ENCODE measurements at regions not wholly inside any gene's neighbourhood (a gene's known extent, or its start where the extent isn't known, plus 50 kb on each side); places are given as distances from the start of the nearest gene placed in this dataset.

DNA sequence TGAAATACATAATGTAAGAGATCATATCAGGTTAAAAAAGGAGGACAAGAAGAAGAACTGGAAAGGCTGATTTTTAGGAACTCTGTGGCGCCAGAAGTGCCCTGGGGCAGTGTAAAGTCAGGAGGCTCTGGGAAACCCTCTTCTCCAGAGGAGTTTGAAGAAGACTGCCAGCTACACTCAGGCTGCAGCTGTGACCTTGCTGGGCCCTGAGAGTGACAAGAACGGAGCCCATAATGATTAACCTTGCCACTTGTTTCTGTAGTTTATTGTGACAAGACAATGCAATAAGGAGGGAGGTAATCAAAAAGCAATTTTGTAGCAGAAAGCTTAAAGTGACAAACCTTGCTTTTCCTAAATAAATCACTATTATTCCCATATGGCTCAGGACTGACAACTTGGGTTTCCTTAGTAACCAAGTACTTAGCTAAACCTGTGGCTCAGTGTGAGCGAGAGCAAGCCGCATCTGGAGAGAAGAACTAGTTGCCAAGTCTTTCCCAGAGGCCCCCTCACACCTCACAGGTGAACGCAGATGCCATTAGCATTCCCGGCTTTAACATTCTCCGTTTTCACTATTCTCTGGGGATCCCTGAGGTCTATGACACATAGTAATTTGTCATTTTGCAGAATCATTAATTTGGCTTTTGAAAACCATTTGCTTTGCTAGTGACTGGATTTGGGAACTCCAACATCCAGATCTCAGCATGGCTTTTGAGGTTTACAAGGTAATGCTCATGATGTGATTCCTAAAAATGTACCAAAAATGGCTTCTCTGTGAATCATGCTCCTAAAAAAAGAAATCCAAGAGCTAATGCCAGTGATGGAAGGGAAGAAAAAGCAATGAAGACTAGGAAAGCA, 115.9 kb downstream of the OMA1 start:
- DNase-seq: no peak

DNA sequence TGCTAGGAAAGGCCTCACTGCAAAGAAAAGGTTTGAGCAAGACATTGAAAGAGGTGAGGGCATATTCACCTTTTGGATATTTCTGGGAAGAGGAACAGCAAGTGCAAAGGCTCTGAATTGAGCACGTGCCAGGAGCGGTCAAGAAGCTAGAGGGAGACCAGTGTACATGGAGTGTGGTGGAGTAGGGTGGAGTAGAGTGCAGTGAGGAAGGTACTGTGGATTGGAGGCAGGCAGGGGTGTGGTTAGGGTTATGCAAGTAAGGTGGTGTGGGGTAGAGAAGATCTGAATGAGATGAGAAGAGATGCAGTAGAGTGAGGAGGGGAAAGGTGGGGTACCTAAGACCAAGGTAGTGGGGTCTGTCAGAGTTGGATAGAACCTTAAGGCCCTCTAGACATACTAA, 119.6 kb downstream of the OMA1 start:
- DNase-seq: no peak

DNA sequence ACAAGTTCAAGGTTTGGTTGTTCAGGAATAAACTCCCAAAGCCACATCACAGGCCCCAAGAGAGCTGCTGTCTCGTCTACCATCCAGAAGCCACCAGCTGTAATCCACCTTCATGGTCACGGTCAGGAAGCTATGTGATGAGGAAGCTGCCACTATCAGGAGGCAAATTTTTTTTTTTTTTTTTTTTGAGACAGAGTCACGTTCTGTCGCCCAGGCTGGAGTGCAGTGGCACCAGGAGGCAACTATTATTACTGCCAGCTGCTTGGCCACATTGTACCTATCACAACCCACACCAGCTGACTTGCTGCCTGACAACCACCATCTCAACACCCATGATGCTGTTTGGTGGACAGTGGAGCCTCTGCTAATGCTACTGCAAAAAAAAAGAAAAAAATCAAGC, 124.1 kb downstream of the OMA1 start:
- no peak for DNase-seq

DNA sequence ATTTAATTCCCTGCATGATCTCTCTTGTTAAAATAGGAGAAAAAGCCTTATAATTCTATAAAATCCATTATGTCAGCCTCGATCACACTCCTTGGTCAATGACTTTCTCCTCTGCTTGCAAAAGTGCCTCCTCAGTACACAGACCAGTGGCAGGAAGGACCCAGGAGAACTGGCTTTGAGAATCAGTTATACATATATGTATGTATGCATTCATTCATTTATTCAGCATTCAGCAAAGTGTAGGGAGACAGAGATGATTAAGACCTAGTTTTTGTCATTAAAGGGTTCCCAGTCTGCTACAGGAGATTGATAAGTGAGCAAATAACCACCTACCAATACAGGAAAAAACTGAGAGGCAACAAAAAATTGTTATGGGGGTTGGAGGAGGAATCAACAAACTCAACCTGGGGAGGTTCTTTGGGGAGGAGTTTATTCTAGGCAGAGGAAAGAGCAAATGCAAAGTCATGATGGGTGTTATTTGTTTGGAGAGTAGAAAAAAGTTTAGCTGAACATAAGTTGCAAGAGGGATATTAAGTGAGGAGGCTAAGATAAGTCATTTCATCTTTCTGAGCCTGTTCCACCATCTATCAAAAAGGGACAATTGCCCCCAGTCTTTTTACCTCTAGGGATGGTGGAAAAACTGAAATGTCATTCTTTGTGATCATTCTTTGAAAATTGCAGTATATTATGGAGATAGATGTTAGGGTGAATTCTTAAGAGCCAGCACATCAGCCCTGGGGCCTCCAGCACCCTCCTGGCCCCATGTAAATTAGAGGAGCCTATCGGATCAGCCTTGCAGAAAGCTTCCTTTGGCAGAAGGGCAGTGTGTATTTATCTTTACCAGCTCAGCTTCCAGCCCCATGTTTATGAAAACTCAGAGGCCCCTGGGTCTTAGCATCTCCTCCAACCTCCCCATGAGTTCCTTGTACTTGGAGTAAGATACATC, 128.0 kb downstream of the OMA1 start:
- DNase-seq: no peak

DNA sequence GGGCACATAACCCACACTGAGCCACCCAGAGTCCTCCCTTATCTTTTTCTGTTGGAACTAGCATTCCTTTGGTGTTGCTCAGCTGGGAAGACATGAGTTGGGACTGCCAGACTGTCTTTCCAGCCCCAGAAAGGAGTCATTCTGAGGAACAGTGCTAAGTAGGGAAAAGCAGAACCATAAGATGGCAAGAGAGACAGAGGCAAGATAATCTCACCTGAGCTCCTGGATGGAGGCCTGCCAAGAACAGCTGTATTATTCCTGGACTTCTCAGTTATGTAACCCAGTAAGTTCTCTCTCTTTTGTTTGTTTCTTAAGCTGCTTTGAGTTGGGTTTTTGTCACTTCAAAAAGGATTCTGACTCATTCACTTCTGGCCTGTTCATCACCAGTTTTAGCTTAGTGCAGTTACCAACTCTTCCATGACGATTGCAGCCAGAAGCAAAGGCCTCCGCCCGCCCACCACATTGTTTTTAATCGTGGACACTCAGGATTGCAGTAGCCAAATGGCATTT, 134.4 kb downstream of the OMA1 start:
- DNase-seq: no peak

DNA sequence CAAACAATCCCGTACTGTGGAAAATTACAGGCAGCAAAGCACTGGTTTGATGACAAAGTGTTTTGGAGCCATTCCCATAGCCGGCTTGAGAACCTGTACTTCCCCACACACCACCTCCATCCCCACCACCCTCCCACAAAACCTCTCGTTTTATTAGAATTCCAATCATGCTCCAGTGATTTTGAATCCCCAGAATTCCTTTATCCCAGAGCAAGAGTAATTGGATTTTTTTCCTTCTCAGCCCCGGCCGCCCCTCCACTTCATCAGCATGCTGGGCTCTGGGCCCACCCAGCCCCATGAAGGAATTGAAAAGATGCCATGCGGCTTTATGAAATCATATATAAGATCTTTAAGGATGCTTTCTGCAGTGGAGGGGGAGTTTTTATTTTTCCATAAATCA, 136.6 kb downstream of the OMA1 start:
- DNase-seq: no peak

DNA sequence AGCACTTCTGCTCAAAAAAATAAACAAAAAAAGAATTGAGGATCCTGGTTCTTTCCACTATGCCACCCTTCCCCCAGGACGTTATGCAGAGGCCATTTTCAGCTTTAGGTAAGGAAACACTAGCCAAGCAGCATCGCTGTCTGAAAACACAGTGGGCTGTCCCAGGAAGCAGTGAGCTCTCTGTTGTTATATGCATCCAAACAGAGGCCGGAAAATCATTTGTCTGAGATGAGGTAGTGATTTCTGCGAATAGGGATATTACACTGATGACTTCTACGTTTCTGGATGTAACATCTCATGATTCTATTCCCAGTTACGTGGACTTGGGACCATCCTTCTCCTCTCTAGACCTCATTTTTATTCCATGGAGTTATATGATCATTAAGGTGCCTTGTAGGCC, 137.2 kb downstream of the OMA1 start:
- no peak for DNase-seq

DNA sequence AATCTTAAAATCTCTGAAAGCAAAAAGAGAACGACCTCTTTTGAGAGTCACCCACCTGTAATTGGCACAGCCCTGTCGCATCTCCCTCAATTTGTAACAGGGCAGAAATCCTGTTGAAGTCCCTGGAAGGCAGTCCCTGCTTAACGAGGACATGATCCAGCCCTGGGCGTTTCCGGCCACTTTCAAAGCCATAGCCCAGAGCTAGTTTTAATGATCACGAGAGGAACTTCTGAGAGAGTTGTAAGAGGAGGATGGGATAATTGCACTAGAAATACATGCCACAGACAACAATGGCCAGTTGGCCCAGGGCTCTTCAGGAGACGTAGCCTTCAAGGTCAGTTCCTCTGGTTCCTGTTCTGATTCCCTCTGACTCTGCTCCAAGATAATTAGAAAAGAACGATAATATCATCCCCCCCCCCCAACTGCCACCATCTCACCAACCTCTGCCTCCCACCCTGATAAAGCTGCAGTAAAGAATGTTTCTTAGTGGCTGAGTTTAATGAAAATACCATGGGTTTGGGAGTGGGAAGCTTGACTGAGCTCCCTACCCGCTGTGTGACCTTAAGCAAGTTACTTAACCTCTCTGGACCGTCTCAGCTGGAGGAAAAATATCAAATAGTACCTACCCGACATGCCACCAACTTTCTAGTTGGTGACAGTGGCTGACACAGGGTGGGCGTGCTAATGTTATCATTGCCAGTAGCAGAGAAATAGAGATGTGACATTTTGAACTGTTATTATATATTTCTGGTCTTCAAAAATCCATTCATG, 140.0 kb downstream of the OMA1 start:
- no peak for DNase-seq

DNA sequence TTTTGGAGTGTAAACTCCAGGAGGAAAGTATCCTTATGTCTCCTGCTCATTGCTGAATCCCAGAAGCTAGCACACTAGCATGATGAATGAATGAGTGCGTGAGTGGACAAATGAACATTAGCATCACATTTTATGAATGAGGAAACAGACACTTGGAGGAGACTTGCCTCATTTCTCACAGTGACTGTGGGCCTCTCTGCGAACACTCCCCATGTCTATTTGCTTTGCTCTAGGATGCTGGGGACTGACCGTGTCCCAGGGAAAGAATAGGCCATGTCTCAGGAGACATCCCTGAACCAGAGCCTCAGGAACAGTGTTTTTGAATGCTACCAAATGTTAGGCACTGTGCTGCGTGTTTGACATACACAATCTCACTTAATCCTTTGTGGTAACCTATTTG, 140.9 kb downstream of the OMA1 start:
- DNase-seq: no peak

DNA sequence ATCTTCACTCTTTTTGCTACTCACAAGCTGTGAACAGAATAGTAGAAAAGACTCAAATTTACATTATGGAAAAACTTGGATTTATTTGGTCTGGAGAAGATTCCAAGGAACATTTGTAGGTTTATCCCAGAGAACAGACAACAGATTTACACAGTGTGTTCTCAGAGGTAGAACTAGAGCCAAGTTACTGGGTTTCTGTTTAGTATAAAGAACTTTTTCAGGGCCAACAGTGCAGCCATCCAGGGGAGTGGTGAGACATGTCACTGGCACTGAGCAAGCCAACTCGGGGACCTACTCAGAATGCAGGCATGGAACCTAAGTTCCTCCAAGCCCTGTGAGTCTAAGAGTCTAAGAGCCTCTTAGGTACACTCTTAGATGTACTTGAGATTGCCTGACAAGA, 142.6 kb downstream of the OMA1 start:
- DNase-seq: no peak

DNA sequence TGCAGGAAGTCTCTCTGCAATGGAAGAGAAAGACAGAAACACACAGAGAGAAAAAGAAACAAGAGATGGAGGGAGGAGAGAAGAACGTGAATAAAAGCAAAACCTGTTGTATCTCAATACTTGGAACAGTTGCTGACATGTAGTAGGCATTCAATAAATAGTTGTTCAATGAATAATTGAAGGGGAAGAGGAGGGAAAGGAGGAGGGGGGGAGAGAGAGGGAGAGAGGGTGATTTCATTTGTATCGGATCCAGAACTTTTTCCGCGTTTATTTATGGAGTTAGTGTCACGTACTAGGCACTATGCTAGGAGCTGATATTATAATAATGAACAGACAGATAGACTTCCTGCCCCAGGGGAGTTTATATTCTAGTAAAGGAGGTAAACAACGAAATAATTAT, 144.1 kb downstream of the OMA1 start:
- DNase-seq: no peak

DNA sequence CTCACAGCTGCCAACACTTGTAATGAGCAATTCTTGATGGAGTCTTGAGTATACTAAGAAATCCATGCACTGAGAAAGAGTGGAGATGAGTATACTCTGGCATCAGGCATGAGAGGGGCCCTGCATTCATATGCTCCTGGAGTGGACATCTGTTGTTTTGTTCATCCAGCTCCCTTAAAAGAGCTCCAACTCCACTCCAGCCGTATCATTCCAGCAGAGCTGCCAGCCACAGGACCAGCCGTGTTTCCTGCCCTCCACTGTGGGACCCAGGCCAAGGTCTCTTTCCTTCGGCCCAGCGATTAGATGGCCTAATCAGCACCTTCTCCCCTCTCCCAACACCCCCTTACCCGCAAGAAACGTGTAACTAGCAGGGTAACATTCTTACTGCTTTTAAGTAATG, 144.5 kb downstream of the OMA1 start:
- no peak for DNase-seq

DNA sequence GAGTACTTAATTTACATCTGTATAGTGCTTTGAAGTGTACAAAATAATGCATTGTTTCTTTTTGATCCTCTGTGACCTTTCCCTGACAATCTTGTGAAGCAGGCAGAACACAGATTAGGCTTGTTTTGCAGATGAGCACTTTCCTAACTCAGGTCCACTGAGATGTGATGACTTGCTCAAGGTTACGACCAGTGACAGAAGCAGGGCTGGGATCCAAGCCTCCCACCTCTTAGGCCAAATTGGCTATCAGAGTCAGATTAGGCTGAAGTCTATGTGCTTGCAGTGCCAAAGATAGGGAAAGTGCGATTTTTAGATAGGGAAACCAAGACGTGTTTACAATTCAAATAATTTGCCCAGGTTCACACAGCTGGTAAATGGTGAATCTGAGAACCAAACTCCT, 147.3 kb downstream of the OMA1 start:
- DNase-seq: no peak

DNA sequence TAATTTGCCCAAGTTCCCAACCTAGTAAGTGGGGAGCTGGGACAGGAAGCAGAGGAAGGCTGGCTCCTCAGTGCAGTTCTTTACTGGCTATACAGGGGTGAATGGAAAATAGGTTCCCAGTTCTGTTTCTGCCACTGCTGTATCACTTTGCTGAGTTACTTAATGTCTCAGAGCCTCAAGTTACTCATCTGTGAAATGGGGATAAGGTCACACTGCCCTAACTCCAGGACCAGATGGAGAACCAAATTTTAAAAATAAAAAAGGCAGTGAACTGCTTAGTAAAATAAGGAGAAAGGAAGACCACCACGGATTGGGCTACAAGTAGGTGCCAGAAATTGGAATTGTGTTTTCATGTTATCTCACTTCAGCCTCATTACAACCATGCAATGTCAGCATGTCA, 147.8 kb downstream of the OMA1 start:
- DNase-seq: no peak

DNA sequence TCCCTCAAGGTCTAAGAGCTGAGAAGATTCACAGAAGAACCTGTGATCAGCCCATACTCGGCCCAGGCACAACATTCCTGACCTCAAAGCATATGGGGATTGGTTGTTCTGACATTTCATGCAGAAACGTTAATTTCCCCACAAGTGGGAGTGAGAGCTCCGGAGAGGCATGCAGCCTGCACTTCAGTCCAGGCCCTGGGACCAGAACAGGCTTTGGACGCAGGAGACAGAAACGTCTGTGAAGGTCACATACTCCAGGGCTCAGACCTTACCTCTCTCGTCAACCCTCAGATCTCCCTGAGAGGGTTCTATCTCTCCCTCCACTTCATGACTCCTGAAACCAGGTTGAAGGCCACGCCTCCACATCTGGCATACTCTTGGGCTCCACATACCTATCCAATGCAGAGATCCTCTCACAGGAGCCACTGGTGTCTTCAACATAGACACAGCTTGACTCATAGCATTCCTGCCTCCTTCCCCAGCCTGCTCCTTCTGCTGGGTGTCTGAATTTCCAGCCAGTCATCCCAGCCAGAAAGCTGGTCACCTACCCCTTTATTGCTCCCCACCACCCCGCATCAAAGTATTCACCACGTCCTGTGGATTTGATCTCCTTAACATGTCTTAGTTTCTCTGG, 149.2 kb downstream of the OMA1 start:
- no peak for DNase-seq

DNA sequence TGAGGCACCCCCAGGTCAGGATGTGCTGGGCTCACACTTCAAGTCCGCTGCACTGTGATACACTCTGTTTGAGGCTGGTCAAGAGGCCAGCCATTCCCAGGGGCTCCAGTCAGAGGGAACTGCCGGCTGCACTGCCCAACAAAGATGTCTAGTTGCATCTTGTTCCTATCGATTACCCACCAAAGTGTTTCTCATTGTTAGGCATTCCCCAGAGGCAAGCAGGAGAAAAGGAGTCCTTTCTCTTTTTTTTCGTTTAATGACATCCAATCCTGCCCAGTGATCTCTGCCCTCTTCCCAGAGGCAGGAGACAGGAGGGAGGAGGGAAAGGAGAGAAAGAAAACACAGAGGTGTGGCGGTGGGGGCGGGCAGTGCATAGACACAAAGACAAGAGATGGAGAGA, 150.4 kb downstream of the OMA1 start:
- DNase-seq: no peak

DNA sequence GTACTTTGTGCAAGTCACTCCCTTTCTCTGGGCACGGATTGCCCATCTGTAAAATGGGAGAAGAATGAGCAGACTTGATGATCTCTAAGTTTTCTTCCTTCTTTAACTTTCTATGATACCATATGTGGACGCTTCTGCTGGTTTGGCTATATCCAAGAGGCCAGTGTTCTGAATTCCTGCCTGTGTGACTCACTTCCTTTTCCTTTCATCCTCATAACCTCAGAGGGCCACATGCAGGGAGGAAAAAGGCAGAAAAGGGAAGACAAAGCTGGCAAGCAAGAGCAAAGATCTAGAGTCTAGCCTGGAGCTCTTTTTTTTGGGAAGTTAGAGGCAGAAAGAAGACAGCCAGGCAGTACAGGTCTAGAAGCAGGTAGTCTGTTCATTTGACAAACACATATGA, 151.2 kb downstream of the OMA1 start:
- no peak for DNase-seq

DNA sequence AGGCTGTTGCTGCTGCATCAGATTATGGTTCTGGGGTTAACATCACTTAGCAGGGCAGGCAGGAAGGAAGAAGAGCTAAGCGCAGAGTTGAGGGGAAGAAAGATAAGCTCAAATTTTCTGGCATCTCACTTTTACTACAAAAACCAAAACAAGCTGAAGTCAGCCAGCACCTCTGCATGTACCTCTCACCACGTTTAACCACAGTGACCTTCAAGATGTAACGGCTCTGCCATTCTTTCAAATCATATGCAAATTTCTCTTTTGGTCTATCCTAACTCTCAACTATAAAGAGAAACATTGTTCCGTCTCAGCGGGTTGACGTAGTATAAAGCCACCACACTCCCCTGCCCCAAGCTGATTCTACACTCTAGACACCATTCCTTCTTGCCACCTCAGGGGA, 154.4 kb downstream of the OMA1 start:
- no peak for DNase-seq

DNA sequence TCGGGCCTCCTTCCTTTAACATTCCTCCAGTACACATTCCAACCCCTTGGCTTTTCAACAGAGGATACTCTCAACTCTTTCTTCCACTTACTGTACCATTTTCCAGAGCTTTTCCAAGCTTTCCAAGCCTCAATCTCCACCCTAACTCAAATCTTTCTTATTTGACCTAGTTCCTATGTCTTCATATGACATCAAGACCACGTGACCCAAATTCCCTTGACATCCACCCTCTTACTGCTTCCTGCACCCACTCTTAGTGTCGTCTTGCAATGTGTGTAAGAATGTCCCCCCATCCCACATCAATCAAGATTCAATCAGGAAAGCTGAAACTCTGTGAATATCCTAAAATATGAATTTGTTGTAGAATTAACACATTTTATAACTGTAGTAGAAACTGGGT, 155.0 kb downstream of the OMA1 start:
- no peak for DNase-seq

DNA sequence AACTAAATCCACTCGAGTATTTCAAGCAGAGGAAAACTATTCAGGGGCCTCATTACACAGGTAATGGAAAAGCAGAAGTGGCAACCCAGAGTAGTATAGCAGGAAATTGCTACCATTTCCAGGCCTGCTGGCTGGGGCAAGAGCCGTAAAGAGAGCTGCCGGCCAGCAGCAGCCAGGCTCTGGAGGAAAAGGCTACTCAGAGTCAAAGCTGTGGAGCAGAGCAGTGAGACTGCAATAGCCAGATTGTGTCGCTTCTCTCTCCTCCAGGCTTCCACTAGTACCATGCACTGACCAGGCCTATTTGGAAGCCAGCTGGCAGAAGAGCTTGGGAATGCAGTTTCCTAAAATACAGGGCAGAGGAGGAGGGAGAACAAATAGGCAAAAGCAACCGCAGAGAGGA, 155.5 kb downstream of the OMA1 start:
- DNase-seq: no peak

DNA sequence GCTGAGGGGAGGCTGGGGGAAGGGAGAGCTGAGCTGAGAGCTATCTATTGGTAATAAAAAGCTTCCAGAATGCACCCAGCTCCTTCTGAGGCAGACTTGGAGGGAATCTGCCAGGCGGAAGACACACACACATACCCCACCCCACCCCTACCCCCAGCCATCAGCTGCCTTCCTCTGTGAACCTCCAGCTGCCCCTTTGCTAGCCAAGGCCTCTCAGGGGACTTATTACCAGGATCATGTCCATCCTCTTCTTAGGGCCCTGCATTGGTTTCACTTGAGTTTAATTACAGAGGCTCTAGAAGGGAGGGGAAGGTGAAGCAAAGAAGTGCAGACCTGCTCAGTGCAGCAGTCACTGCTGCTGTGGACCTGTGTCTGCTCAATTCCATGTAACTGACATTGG, 156.4 kb downstream of the OMA1 start:
- no peak for DNase-seq

DNA sequence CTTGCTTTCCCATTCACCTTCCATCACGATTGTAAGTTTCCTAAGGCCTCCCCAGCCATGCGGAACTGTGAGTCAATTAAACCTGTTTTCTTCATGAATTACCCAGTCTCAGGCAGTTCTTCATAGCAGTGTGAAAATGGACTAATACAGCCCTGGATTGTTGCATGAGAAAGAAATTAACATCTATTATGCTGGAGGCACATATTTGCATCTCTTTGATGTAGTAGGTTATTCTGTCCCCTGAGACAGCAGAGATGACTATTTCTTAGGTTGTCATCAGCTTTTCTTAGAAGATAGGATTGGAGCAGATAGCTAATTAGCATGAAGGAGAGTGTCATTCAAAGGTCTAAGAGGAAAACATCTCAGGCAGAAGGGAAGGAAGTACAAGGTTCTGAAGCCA, 166.2 kb downstream of the OMA1 start:
- no peak for DNase-seq

DNA sequence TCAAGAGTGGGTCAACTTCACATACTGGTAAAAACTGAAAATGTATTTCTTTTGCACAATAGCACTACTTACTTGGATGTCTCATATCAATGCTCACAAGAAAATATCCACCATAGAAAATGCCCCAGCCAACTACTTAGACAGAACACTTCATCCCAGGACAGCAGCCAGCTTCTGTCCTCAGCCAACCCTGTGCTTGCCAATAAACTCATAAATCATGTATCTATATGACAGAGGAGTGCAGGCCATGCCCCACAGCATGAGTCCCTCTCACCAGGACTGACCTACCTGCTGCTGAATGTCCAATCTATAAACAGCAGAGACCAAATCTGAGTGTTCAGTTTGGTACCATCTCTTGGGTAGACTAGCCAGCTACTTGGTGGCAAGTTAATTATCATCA, 179.3 kb downstream of the OMA1 start:
- DNase-seq: no peak

Data from NCI-H510A (cell line).